K562 (cell line): ENCODE measurements at regions not wholly inside any gene's neighbourhood (a gene's known extent, or its start where the extent isn't known, plus 50 kb on each side); places are given as distances from the start of the nearest gene placed in this dataset.
A peak's percentile ranks its signal among the peaks of the same experiment; 100 is the strongest.
"Not testable (repeated sequence)": the region's sequence is repeated elsewhere in the genome, so short reads cannot be mapped to it uniquely, and the experiment has no call there.

Source experiments
- C11orf30 ChIP-seq: fragments of 450-650 bp; IDR thresholded peaks from 2 replicates; pipeline ENCODE4 v1.6.1; 2016; ENCODE audit warnings: low read depth, mild to moderate bottlenecking
- CBFA2T3 ChIP-seq: fragments of 450-650 bp; IDR thresholded peaks from 2 replicates; pipeline ENCODE4 v1.6.1; 2017
- CCNT2 ChIP-seq: IDR thresholded peaks from 2 replicates; pipeline ENCODE4 v1.6.1; 2011; ENCODE audit warnings: borderline replicate concordance, low read depth, mild to moderate bottlenecking, moderate library complexity, mixed read lengths, low read length; ENCODE audit not compliant: insufficient read length; ENCODE audit errors: extremely low read depth
- EP300 ChIP-seq: IDR thresholded peaks from 2 replicates; pipeline ENCODE4 v1.6.1; 2012; ENCODE audit warnings: low read length, improper control_type of control experiment
- HMGN3 ChIP-seq: IDR thresholded peaks from 2 replicates; pipeline ENCODE4 v1.6.1; 2011; ENCODE audit warnings: borderline replicate concordance, low read depth, mild to moderate bottlenecking, mixed read lengths, low read length; ENCODE audit not compliant: insufficient read length; ENCODE audit errors: extremely low read depth
- JUN ChIP-seq, 2 experiments: sonication (generic) in 1 of 2; formaldehyde crosslinking in 1 of 2; IDR thresholded peaks; 2 replicates each; pipeline versions ENCODE4 v1.6.1 to v1.8.0; 2012 to 2022; ENCODE audit warnings: borderline replicate concordance in 2 of 2, mild to moderate bottlenecking in 2 of 2, improper control_type of control experiment in 1 of 2, low read depth in 1 of 2, low read length in 1 of 2, missing genetic modification reagents in 1 of 2
- JUND ChIP-seq, 2 experiments: IDR thresholded peaks; 2 replicates in 1 of 2; 3 replicates in 1 of 2; pipeline ENCODE4 v1.6.1; 2011; ENCODE audit warnings: borderline replicate concordance in 2 of 2, low read depth in 2 of 2, low read length in 2 of 2, improper control_type of control experiment in 1 of 2, missing biosample characterization in 1 of 2, missing genetic modification characterization in 1 of 2, missing genetic modification reagents in 1 of 2
- MTA3 ChIP-seq: fragments of 450-650 bp; formaldehyde crosslinking; IDR thresholded peaks from 2 replicates; pipeline ENCODE4 v1.6.1; 2017; ENCODE audit warnings: mild to moderate bottlenecking, borderline replicate concordance
- NEUROD1 ChIP-seq: fragments of 150-350 bp; IDR thresholded peaks from 2 replicates; pipeline ENCODE4 v1.6.1; 2014; ENCODE audit warnings: borderline replicate concordance, low read length, low read depth; ENCODE audit not compliant: partially characterized antibody
- NFE2 ChIP-seq: IDR thresholded peaks from 2 replicates; pipeline ENCODE4 v1.6.1; 2014; ENCODE audit warnings: antibody characterized with exemption, low read depth
- NFIC ChIP-seq: fragments of 450-650 bp; IDR thresholded peaks from 2 replicates; pipeline ENCODE4 v1.6.1; 2017; ENCODE audit warnings: mild to moderate bottlenecking, inconsistent platforms
- RBBP5 ChIP-seq: fragments of 200-600 bp; sonication (generic); IDR thresholded peaks from 2 replicates; pipeline ENCODE4 v1.6.1; 2012; ENCODE audit warnings: borderline replicate concordance, mild to moderate bottlenecking, low read length, control low read depth, inconsistent platforms; ENCODE audit not compliant: insufficient read depth, poor library complexity, severe bottlenecking
- RCOR1 ChIP-seq, 2 experiments: IDR thresholded peaks; 2 replicates each; pipeline ENCODE4 v1.6.1; 2012; ENCODE audit warnings: low read depth in 2 of 2, low read length in 2 of 2, borderline replicate concordance in 1 of 2, improper control_type of control experiment in 1 of 2
- TAF1 ChIP-seq: IDR thresholded peaks from 2 replicates; pipeline ENCODE4 v1.6.1; 2011; ENCODE audit warnings: mild to moderate bottlenecking, low read length, moderate library complexity; ENCODE audit not compliant: insufficient read depth, control insufficient read depth, severe bottlenecking; ENCODE audit errors: extremely low read depth
- TEAD4 ChIP-seq, 2 experiments: sonication (generic) in 1 of 2; formaldehyde crosslinking in 1 of 2; IDR thresholded peaks; 2 replicates each; pipeline versions ENCODE4 v1.6.1 to v1.8.0; 2012 to 2022; ENCODE audit warnings: borderline replicate concordance in 1 of 2, inconsistent platforms in 1 of 2, low read length in 1 of 2, mild to moderate bottlenecking in 1 of 2, missing genetic modification reagents in 1 of 2
- TF ChIP-seq, protein P1 (sequence below), 2 experiments: fragments of 200-800 bp in 1 of 2; sonication (Bioruptor generic) in 1 of 2; sonication (generic) in 1 of 2; formaldehyde crosslinking in 1 of 2; IDR thresholded peaks in 1 of 2; conservative IDR thresholded peaks in 1 of 2; 2 replicates each; pipeline versions ENCODE4 v1.5.0 to v1.6.1; 2016 to 2020; ENCODE audit warnings: missing compliant biosample characterization in 1 of 2, missing genetic modification characterization in 1 of 2, missing genetic modification reagents in 1 of 2
- TF ChIP-seq, protein P2 (sequence below), 2 experiments: fragments of 450-650 bp in 1 of 2; sonication (generic) in 1 of 2; formaldehyde crosslinking in 1 of 2; IDR thresholded peaks in 1 of 2; conservative IDR thresholded peaks in 1 of 2; 2 replicates each; pipeline versions ENCODE4 v1.6.1 to v1.8.1; 2016 to 2023; ENCODE audit warnings: mild to moderate bottlenecking in 2 of 2, moderate library complexity in 2 of 2, inconsistent platforms in 1 of 2, missing genetic modification reagents in 1 of 2
- TF ChIP-seq, protein P3 (sequence below): sonication (generic); IDR thresholded peaks from 2 replicates; pipeline ENCODE4 v1.6.1; 2016
- TF ChIP-seq, protein P4 (sequence below): fragments of 200-800 bp; sonication (Bioruptor generic); IDR thresholded peaks from 2 replicates; pipeline ENCODE4 v1.6.1; 2017; ENCODE audit warnings: missing genetic modification characterization, missing compliant biosample characterization

DNA sequence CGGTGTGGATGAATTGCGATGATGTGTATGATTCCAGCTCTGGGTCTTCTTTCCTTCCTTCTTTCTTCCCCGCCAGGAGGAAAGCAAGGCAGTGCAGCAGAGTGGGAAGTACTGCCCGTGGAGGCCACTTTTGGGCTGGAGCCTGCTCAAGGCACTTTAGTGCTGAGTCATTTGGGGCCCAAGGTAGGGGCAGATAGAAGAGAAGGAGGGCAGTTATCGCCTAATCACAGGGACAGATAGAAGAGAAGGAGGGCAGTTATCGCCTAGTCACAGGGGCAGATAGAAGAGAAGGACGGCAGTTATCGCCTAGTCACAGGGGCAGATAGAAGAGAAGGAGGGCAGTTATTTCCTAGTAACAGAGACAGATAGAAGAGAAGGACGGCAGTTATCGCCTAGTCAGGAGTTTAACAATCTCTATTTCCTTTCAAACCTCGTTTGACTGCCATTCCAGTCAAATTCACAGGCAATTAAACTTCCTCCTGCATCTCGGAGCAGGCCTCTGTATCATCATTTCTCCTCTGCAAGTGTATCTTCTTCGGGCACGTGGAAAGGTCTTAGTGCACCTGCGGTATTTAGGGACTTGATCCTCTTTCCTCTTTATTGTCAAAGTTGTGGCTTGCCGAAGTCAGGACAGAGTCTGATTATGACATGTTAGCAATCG, 5277.5 kb upstream of the TPTE start (continued):
- TF ChIP-seq, protein P1, sequence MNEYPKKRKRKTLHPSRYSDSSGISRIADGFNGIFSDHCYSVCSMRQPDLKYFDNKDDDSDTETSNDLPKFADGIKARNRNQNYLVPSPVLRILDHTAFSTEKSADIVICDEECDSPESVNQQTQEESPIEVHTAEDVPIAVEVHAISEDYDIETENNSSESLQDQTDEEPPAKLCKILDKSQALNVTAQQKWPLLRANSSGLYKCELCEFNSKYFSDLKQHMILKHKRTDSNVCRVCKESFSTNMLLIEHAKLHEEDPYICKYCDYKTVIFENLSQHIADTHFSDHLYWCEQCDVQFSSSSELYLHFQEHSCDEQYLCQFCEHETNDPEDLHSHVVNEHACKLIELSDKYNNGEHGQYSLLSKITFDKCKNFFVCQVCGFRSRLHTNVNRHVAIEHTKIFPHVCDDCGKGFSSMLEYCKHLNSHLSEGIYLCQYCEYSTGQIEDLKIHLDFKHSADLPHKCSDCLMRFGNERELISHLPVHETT (CRISPR knock-in tag; conservative IDR thresholded peaks at IDR 0.05 in 1 of 2, IDR thresholded peaks at IDR 0.05 in 1 of 2): peak in 1 of 2 experiments; percentile 34; a peak in 1 of 4 replicates
- peak; percentile 74 for TF ChIP-seq NFE2
- peak; percentile 22; the same call in 1 of the 2 replicates for TF ChIP-seq JUN (IDR thresholded peaks at IDR 0.05; ENCODE audit: borderline replicate concordance, low read depth, low read length)
- TF ChIP-seq JUN, TEAD4 (CRISPR knock-in tag; IDR thresholded peaks at IDR 0.05; ENCODE audit: borderline replicate concordance): not testable (repeated sequence)
- peak; percentile 55 for TF ChIP-seq RBBP5
- TF ChIP-seq C11orf30: peak; percentile 78
- peak in 1 of 2 experiments; percentile 76 for TF ChIP-seq RCOR1 (IDR thresholded peaks at IDR 0.05; ENCODE audit: borderline replicate concordance in 1 of 2, low read depth in 2 of 2, low read length in 2 of 2)
- TF ChIP-seq MTA3: 0 out of 2 replicates have a peak, but pooled peaks have one; percentile 19
- peak; percentile 74 for TF ChIP-seq HMGN3
- TF ChIP-seq JUND (IDR thresholded peaks at IDR 0.05; ENCODE audit: borderline replicate concordance, low read depth, low read length): peak; percentile 64
- peak; percentile 80; the same call in 2 of the 3 replicates for TF ChIP-seq JUND (tag; IDR thresholded peaks at IDR 0.05; ENCODE audit: borderline replicate concordance, low read depth, low read length)
- TF ChIP-seq CCNT2: peak; percentile 89
- TF ChIP-seq, protein P2, sequence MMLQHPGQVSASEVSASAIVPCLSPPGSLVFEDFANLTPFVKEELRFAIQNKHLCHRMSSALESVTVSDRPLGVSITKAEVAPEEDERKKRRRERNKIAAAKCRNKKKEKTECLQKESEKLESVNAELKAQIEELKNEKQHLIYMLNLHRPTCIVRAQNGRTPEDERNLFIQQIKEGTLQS (IDR thresholded peaks at IDR 0.05): peak; percentile 27; the same call in 1 of the 2 replicates
- TF ChIP-seq, protein P2 (CRISPR knock-in tag; conservative IDR thresholded peaks at IDR 0.05): not testable (repeated sequence)
- TF ChIP-seq, protein P3, sequence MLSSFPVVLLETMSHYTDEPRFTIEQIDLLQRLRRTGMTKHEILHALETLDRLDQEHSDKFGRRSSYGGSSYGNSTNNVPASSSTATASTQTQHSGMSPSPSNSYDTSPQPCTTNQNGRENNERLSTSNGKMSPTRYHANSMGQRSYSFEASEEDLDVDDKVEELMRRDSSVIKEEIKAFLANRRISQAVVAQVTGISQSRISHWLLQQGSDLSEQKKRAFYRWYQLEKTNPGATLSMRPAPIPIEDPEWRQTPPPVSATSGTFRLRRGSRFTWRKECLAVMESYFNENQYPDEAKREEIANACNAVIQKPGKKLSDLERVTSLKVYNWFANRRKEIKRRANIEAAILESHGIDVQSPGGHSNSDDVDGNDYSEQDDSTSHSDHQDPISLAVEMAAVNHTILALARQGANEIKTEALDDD: peak; percentile 93
- peak; percentile 82 for TF ChIP-seq EP300
- peak; percentile 63 for TF ChIP-seq NFIC
- TF ChIP-seq CBFA2T3: peak; percentile 88
- TF ChIP-seq, protein P4, sequence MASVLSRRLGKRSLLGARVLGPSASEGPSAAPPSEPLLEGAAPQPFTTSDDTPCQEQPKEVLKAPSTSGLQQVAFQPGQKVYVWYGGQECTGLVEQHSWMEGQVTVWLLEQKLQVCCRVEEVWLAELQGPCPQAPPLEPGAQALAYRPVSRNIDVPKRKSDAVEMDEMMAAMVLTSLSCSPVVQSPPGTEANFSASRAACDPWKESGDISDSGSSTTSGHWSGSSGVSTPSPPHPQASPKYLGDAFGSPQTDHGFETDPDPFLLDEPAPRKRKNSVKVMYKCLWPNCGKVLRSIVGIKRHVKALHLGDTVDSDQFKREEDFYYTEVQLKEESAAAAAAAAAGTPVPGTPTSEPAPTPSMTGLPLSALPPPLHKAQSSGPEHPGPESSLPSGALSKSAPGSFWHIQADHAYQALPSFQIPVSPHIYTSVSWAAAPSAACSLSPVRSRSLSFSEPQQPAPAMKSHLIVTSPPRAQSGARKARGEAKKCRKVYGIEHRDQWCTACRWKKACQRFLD: peak; percentile 78; the same call in 1 of the 2 replicates
- peak; percentile 22 for TF ChIP-seq NEUROD1
- TF ChIP-seq TAF1: peak; percentile 16
- TF ChIP-seq TEAD4 (IDR thresholded peaks at IDR 0.05; ENCODE audit: low read length): peak; percentile 76
